ENCODE measurements at regions not wholly inside any gene's neighbourhood (a gene's known extent, or its start where the extent isn't known, plus 50 kb on each side); places are given as distances from the start of the nearest gene placed in this dataset.
"Not testable (repeated sequence)": the region's sequence is repeated elsewhere in the genome, so short reads cannot be mapped to it uniquely, and the experiment has no call there.

DNA sequence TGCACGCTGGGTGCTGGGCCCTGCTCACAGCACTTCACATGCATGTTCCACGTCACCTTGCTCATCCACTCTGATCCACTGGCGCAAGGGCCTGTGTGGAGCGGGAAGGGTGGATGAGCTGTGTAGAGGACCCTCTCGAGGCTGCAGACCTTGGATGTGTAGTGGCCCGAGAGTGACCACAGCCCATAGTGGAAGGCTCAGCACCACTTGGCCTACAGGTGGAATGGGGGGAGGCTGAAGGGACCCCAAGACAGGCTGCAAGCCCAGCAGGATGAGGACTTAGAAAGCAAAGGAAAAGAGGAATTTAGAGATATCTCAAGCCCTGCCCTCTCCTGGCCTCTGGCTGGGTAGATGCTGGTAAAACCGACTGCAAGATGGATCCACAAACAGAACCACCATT, 175.9 kb upstream of the COPS8 start:
- DNase-seq = no peak

GRCh38 chr2:236910781-236911495, 174.8 kb upstream of the COPS8 start:
- no peak for DNase-seq

DNA sequence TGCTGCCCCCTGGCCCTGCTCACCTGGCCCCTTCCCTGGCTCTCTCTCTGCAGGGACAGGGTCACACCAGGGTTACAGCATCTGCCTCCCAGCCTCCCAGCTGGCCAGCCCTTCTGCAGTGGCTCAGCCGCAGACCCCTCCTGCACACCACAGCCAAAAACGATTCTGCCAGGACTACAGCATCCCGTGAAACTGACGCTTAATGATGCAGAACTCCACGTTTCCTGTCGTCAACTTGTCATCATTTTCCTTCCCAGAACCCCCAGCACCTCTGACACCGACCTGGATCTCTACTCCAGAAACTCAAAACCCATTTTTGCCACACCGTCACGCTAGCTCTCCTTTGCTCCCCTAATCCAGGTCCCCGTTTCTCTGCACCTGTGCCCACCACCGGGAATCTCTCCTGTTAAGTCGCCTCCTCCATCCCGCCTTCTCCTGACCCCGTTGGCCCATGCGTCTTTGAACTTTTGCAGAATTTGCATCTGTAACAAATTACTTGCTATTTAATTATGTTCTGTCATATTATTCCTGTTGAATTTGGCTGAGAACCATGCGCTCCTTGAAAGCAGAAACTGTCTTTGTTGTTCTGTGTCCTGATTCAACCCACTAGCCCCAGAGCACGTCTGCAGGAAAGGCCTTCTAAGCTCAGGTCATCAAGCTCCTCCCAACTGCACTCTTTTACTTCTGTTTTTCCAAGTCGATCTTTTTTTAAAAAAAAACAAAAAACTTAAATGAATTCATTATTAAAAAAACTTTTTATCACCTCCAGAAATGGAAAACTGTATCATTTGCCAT, 173.2 kb upstream of the COPS8 start:
- DNase-seq = no peak

DNA sequence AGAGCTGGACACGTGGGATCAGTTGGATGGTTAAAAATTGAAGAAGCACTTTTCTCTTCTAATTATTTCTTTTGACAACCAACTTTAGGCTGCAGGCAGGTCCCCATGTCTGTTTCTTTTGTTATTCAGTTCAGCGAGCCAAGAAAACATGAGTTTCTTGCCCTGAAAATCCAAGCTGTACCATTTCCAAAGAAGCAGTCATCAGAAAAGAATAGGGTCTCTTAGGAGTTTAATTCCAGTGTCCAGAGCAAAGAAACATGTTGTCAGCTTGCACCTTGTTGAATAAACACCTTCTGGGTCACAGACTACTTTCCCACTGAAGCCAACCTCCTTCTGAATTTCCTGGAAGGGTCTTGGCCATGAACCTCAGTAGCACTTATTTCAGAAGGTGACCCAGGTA, 170.5 kb upstream of the COPS8 start:
- no peak for DNase-seq

- DNase-seq = no peak
Observed at GRCh38 chr2:236915726-236916125, 170.0 kb upstream of the COPS8 start.

- no peak for DNase-seq
Observed at GRCh38 chr2:236916181-236916580, 169.5 kb upstream of the COPS8 start.

DNA sequence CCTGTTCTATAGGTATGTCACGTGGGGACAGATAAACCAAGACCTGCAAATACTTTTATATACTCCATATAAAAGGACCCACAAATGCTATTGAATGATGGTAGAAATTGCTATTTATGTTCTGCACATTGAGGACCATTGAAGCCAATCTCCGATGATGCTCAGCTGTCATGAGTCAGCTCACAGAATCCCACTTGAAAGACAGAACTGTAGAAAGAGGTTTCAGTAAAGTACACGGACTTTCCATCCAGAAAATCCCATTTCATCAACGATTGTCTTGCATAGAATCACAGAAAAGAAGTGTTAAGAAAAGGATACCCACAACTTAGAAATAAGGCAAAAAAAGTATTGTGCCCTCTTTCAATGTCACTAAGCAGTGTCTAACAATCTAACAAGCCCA, 169.0 kb upstream of the COPS8 start:
- no peak for DNase-seq

GRCh38 chr2:236917164-236917563, 168.5 kb upstream of the COPS8 start:
- DNase-seq = no peak

DNA sequence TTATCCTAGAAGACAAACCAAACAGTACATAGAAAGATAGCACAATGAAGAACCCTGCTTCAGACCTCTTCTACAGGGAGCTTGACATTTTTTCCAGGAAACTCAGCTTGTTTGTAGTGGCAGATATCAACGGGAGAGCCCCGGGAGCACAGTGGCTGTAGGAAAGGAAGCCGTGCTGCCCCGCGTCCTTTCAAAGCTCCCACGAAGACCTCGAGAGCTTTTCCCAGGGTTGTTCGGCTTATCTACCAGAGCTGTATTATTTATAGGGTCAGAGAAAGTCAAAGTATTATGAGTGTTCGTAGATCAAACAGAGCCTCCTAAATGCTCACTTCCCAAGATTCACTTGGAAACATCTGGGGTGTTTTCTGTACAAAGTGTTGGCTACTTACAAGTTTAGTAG, 167.1 kb upstream of the COPS8 start:
- no peak for DNase-seq

DNA sequence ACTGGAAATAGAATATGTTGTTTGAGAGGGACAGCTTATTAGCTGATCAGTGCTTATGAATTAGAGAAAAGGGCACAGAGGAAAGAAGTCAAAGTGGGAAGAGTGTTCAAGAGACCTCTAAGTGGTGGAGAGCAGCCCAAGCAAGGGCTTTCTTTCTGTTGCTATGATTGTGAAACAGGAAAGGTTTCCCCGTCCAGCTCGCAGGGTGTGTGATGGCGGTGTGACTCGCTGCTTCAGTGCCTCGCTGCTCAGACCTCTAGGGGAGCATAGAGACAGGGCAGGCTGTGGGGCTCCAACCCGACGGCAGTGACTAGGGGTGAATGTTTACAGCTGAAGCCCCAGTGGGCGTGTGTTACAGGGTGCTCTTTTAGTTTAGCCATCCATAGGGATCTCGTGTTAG, 166.5 kb upstream of the COPS8 start:
- DNase-seq = no peak

- not testable (repeated sequence) for DNase-seq
Observed at GRCh38 chr2:236919801-236920379, 165.8 kb upstream of the COPS8 start.

DNA sequence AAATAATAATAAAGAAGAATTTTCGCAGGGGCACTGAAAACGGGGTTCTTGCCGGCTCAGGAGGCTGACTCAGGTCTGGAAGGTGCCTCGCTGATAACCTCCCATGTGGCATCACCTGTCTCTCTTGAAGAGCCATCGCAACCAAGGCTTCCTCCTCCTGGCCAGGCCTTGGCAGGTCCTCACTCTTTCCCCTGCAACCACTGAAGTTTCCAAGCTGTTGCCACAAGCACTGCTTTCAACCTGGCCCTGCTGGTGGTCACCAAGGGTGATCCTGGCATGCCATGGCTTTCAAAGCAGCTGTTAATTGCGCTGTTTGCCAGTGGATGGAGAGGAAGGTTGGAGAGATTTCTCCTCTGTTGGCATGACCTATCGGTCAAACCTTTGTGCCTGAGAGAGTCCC, 163.6 kb upstream of the COPS8 start:
- no peak for DNase-seq

GRCh38 chr2:236928380-236929037, 157.2 kb upstream of the COPS8 start:
- DNase-seq = no peak

GRCh38 chr2:236932831-236933361, 152.8 kb upstream of the COPS8 start:
- no peak for DNase-seq

DNA sequence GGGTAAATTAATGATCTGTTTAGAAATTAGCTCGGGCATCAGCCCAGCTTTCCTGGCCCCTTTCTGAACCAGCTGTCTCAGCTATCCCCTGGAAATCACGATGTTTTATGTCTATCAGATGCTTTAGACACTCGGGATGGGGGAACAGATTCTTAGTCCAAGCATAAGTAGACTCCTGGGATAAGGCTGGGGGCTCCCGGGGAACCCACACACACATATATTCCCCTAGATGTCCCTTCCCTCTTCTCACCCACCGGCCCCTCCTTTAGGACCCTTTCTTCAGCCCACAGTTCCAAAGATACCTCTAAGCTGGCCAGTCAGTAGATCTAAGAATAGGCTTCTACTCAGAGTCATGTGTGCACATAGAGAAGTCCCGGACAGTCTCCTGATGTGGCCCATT, 151.5 kb upstream of the COPS8 start:
- no peak for DNase-seq

DNA sequence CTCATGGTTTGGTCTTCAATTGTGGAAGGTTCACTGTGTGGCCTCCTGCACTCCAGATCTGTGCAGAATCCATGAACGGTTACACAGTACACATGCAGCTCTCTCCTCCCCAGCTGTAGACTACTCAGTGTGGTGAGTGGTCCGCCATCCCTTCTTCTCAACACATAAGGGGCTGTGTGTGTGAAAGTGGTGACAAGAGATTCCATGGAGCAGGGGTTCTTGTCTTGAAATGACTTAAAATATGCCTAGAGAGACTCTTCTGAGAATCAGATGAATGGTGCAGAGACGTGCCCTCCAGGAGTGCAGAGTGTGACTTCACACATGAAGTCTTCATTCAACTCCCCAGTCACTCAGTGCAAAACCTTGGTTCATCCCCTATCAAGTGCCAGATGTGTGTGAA, 151.0 kb upstream of the COPS8 start:
- no peak for DNase-seq

- no peak for DNase-seq
Observed at GRCh38 chr2:236935083-236935482, 150.6 kb upstream of the COPS8 start.

- DNase-seq = no peak
Observed at GRCh38 chr2:236935631-236936445, 149.9 kb upstream of the COPS8 start.

GRCh38 chr2:236936446-236936940, 149.2 kb upstream of the COPS8 start:
- no peak for DNase-seq

DNA sequence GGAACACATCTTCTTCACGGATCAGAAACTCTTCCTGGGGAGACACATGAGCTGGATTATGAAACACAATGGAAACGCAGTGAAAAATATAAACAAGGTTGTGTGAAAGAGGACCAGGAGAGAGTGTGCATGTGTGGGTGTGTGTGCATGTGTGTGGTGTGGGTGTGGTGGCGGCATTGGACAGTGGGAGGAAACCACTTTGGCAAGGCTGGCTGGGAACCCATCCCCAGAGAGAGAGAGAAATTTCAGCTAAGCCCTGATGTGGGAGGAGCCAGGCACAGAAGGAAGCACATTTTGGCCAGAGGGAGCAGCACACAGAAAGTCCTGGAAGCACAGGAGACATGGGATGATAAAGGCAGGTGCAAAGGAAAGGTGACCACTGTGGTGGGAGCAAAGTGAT, 147.6 kb upstream of the COPS8 start:
- DNase-seq = no peak

- no peak for DNase-seq
Observed at GRCh38 chr2:236939271-236939670, 146.4 kb upstream of the COPS8 start.

GRCh38 chr2:236939721-236940231, 145.9 kb upstream of the COPS8 start:
- DNase-seq = no peak

All from activated gamma-delta T cell treated with Interleukin-2 at 50 U/mL for 16 hours (primary cell).